ENCODE measurements at regions not wholly inside any gene's neighbourhood (a gene's known extent, or its start where the extent isn't known, plus 50 kb on each side); places are given as distances from the start of the nearest gene placed in this dataset.

- no peak for DNase-seq
These were observed 778.5 kb downstream of the MECOM start for GRCh38 chr3:168885028-168885427.

- DNase-seq: peak; percentile 51
These were observed 779.1 kb downstream of the MECOM start for GRCh38 chr3:168884353-168884903.

GRCh38 chr3:168883145-168883544 is 780.4 kb downstream of the MECOM start:
- DNase-seq: no peak

- DNase-seq: no peak
These were observed 781.7 kb downstream of the MECOM start for GRCh38 chr3:168881804-168882203.

GRCh38 chr3:168878655-168879054 is 782.9 kb upstream of the GOLIM4 start:
- DNase-seq: no peak

- DNase-seq: peak; percentile 21
These were observed 782.2 kb upstream of the GOLIM4 start for GRCh38 chr3:168877899-168878298.

GRCh38 chr3:168876346-168877035 is 780.8 kb upstream of the GOLIM4 start:
- DNase-seq: no peak

- no peak for DNase-seq
These were observed 777.1 kb upstream of the GOLIM4 start for GRCh38 chr3:168872826-168873225.

- no peak for DNase-seq
These were observed 775.2 kb upstream of the GOLIM4 start for GRCh38 chr3:168870892-168871291.

GRCh38 chr3:168865022-168865551 is 769.4 kb upstream of the GOLIM4 start:
- DNase-seq: no peak

GRCh38 chr3:168864107-168865021 is 768.6 kb upstream of the GOLIM4 start:
- DNase-seq: no peak

GRCh38 chr3:168863561-168863960 is 767.8 kb upstream of the GOLIM4 start:
- no peak for DNase-seq

- DNase-seq: no peak
These were observed 766.7 kb upstream of the GOLIM4 start for GRCh38 chr3:168862466-168862865.

GRCh38 chr3:168860592-168860991 is 764.9 kb upstream of the GOLIM4 start:
- DNase-seq: no peak

GRCh38 chr3:168860028-168860427 is 764.3 kb upstream of the GOLIM4 start:
- DNase-seq: no peak

- no peak for DNase-seq
These were observed 763.9 kb upstream of the GOLIM4 start for GRCh38 chr3:168859574-168859973.

GRCh38 chr3:168859143-168859542 is 763.4 kb upstream of the GOLIM4 start:
- no peak for DNase-seq

- no peak for DNase-seq
These were observed 762.6 kb upstream of the GOLIM4 start for GRCh38 chr3:168858327-168858726.

GRCh38 chr3:168850109-168850508 is 754.4 kb upstream of the GOLIM4 start:
- DNase-seq: no peak

- DNase-seq: peak; percentile 27
These were observed 751.7 kb upstream of the GOLIM4 start for GRCh38 chr3:168847291-168847883.

- no peak for DNase-seq
These were observed 749.3 kb upstream of the GOLIM4 start for GRCh38 chr3:168844894-168845482.

GRCh38 chr3:168844472-168844871 is 748.7 kb upstream of the GOLIM4 start:
- DNase-seq: no peak

GRCh38 chr3:168843481-168843880 is 747.8 kb upstream of the GOLIM4 start:
- DNase-seq: no peak

Data from NCI-H2107 (cell line).